ENCODE measurements at regions not wholly inside any gene's neighbourhood (a gene's known extent, or its start where the extent isn't known, plus 50 kb on each side); places are given as distances from the start of the nearest gene placed in this dataset.

DNA sequence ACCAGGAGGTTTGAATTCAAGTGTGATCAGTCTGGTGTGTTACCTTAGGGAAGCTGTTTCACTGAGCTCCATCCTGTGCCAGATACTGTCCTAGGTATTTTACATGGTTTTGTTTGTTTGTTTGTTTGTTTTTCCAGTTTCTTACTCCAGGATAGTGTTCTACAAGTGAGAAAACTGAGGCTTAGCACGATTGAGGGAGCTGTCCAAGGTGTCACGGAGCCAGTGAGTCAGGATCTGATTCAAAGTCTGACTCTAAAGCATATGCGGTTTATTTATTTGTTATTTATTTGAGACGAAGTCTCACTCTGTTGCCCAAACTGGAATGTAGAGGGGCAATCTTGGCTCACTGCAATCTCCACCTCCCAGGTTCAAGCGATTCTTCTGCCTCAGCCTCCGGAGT is 79.7 kb upstream of the GNG2 start:
- DNase-seq (ENCODE audit: low spot score) (peak; percentile 60), FAIRE-seq (no peak)

DNA sequence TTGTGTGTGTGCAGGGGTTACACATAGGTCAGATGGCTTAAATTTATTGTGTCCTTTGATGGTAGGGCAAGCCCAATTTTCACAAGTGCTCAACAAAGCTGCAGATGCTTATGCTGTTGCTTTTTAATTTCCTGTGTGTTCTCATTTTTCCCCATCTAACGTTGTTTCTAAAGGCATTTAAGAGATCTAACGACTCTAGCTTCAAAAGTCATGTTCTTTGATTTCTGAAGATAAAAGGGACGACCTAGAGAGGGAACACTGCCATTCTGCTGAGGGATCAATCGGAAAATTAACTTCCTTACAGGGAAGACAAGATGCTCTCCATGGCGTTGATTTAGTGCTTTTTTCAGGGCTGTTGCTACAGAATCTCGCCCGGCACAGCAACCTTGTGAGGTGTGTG is 79.0 kb upstream of the GNG2 start:
- FAIRE-seq (no peak), DNase-seq (ENCODE audit: low spot score) (no peak)

DNA sequence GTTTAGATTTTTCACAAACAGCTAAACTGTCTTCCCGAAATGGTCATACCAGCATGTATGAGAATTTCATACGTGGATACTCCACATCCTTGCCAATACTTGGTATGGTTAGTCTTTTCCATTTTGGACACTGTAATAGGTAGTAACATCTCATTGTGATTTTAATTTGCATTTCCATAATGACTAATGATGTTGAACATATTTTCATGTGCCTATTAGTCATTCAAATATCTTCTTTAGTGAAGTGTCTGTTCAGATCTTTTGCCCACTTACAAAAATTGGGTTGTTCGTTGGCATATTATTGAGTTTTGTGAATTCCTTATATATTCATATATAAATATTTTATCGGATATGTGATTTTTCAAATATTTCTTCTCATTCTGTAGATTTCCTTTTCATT is 78.0 kb upstream of the GNG2 start:
- no peak for FAIRE-seq
- no peak for DNase-seq (ENCODE audit: low spot score)

DNA sequence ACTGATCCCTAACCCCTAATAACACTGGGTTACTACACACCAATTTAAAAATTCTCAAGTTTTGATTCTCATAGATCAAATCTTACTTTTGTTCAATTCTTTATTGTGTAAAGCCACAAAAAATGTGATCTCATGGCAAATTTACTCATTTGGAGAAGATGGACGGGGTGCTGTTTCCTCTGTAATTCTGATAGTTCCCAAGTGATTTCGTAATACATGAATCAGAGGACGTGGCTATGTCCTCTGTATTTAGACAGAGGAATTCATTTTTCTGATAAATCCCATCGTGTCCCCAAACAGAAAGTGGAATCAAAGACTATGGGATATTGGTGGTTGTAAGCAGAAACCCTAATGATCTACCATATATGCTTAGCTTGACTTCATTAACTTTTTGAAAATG is 76.6 kb upstream of the GNG2 start:
- DNase-seq (ENCODE audit: low spot score) (no peak), FAIRE-seq (no peak)

DNA sequence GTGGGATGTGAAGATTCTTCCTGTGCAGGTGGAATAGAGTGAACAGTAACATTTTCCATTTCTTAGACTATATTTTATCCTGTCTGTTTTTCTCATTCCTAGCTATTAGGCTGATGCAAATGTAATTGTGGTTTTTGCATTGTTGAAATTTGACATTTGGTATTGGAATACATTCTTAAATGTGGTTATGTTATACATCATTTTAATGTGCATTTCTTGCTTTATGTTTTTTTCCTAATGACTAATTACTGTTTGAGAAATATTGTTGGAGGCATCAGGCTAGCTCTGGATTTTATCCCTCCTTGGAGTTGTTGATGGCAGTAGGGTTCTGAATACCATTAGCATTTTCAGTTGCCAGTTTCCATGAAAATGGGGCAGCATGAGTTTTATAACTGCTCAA is 75.9 kb upstream of the GNG2 start:
- FAIRE-seq = no peak
- DNase-seq (ENCODE audit: low spot score) = no peak

DNA sequence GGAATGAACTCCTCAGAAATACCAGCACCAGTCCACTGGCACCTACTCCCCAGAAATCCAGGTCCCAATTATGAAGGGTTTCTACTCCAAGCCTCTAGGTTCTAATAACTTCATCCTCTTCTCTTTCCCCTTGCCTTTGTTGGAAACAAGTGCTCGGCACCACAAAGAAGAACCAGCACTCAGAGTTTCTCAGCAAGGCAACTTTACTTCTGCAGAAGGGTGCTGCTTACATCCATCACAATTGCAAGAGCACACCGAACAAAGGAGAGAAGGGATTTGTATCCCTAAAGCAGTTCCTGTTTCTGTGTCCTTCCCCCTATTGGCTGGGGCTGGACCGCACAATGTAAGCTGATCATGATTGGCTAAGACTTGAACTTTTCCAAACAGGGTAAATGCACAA is 74.2 kb upstream of the GNG2 start:
- FAIRE-seq (no peak), DNase-seq (ENCODE audit: low spot score) (no peak)

DNA sequence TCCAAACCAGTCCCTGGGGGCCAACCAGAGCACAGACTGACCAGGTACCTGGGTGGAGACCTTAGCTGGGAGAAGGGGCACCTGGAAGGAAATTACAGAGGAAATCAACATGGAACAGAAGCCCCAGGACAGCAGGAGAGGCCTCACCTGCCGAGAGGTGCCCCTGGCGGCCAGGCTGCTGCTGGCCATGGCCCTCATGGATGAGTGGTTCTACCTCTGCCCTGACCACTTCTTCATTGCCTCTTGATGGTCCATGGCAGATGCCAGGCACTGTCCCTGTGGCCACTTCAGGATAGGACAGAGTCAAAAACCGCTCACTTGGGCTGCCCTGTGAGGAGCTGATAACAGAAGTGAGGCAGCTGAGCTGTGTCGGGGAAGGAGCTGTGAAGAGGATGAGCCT is 73.1 kb upstream of the GNG2 start:
- DNase-seq (ENCODE audit: low spot score) = no peak
- no peak for FAIRE-seq

DNA sequence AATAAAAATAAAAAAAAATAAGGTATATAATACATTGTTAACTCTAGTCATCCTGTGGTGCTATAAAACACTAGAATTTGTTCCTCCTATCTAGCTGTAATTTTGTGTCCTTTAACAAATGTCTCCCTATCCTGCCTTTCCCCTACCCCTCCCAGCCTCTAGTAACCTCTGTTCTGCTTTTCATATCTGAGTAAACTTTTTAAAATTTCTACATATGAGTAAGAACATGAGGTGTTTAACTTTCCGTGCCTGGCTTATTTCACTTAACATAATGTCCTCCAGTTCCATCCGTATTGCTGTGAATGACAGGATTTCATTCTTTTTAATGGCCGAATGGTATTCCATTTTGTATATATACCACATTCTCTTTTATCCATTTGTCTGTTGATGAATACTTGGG is 71.3 kb upstream of the GNG2 start:
- no peak for FAIRE-seq

DNA sequence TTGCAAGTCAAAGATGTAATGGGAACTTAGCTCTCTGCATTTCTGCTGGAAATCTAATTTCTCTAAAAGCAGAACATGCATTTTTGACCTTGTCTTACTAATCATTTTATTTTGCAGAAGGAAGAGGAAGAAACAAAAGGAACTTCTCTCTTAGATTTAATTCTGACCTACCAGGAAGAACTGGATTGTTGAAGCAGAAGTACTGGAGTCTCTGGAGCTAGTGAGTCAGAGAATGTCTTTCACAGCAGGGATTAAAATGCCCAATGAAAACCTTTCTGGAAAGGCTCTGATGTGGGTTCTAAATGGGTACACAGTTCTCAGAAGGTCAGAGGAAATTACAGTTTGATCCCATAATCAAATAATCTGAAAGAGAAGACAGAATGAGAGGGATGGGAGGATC is 70.8 kb upstream of the GNG2 start:
- FAIRE-seq (no peak), DNase-seq (ENCODE audit: low spot score) (no peak)

More for the DNA sequence above, 71.3 kb upstream of the GNG2 start:
- DNase-seq (ENCODE audit: low spot score) = no peak

DNA sequence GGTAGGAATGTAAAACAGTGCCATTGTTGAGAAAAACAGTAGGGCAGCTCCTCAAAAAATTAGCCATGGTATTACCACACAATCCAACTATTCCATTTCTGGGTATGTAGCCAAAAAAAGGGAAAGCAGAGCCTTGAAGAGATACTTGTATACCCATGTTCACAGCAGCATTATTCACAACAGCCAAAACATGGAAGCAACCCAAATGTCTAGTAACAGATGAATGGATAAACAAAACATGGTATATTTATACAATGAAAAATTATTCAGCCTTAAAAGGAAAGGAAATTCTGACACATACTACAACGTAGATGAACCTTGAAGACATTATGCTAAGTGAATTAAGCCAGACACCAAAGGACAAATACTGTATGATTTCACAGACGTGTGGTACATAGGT is 67.6 kb upstream of the GNG2 start:
- DNase-seq (ENCODE audit: low spot score) (no peak), FAIRE-seq (no peak)

DNA sequence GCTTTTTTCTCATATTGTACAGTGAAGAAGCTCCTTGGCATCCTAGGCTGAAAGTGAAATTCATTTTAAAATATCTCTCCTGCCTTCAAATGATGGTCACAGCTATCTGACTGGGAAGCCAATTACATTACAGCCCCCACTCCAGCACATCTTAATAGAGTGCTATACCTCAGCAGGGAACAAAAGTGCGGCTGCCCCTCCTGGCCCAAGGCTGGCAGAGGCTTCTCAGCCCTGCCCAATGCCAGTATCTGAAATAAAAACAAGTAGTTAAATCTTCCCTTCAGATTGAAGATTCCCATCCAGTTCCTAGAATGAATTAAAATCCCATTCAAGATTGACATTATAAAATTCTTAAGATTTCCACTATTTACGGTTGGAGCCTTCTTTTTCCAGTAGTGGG is 54.9 kb upstream of the GNG2 start:
- DNase-seq (ENCODE audit: low spot score) (no peak), FAIRE-seq (no peak)

DNA sequence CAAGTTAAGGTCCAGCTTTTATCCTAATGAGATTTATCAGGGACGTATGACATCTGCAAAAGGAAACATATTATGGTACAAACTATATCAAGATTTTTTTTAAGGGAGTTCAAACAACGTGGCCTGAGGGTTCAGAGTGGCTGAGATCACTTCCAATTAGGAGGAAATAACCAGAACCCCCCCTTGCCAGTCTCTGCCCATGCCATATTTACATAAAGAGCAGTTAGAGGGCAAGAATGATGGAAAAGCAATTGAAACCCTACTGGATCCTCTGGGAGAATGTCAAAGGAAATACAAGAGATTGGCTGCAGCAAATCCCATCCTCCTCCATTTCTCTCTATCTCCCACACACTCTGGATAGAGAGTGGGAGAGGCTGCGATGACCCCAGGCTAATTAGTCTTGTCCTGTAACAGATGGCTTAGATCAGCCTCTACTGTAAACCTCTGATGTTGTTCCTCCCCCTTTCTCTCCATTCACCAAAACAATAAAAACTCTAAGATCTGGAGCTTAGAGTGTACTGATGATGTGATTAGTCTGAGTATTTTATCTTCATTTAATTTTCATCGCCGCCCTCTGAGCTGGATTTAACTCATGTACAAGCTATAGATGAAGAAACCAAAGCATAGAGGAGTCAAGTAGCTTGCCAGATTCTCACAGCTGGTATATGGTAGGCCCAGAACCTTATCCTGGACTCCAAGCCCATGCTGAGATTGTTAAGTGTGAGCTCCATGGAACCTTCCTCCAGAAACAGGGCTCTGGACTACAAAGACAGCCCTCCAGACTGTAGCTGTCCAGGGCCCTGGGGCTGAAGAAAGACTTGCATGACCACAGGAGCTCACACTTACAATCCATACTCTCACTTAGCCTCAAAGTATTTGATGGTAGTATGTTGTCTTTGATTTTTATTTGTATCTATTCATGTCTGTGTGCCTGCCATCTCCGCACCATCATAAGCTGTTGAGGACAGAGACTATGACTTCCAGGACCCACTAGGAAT is 54.1 kb upstream of the GNG2 start:
- FAIRE-seq (no peak), DNase-seq (ENCODE audit: low spot score) (no peak)

DNA sequence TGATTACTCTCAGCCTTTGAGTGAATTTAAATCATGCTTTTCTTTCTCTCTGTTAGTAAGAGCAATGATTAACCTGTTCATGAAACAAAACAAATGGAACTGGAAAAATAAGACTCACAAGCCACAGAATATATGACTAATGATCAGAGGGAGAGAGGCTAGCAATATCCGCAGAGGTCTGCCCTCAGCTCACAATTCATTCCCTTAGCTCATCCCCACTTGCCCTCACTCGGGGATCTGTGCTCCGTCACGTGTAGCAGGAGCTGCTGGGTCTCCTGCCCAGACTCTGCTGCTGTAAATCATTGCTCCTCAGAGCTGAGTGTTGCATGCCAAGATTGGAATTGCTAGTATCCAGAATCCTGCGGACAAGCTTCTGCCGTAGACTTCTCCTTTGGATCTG is 53.1 kb upstream of the GNG2 start:
- FAIRE-seq = peak; percentile 83
- no peak for DNase-seq (ENCODE audit: low spot score)
